ENCODE measurements at regions not wholly inside any gene's neighbourhood (a gene's known extent, or its start where the extent isn't known, plus 50 kb on each side); places are given as distances from the start of the nearest gene placed in this dataset.

DNA sequence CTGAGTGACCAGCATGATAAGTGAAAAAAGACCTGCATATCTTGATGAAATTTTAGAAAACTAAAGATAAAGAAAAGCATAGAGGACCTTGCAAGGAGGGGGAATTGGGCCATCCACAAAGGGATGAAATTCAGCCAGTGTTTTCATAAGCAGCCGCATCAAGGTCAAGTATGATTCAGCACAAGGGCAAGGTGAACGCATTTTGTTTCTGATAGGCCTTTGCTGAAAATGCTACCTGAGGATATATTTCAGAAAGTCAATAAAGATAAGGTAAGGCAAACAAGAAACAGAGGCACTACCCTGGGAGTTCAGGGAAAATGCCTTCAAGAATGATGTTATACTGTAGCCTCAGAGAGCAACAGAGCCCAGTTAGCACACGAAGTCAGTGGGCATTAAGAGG lies 55.0 kb upstream of the SHH start:
- DNase-seq (ENCODE audit: low read depth) = no peak
- H3K4me3 ChIP-seq (ENCODE audit: low read depth, low read length) = no peak overlapping the region
- TF ChIP-seq, protein P1, sequence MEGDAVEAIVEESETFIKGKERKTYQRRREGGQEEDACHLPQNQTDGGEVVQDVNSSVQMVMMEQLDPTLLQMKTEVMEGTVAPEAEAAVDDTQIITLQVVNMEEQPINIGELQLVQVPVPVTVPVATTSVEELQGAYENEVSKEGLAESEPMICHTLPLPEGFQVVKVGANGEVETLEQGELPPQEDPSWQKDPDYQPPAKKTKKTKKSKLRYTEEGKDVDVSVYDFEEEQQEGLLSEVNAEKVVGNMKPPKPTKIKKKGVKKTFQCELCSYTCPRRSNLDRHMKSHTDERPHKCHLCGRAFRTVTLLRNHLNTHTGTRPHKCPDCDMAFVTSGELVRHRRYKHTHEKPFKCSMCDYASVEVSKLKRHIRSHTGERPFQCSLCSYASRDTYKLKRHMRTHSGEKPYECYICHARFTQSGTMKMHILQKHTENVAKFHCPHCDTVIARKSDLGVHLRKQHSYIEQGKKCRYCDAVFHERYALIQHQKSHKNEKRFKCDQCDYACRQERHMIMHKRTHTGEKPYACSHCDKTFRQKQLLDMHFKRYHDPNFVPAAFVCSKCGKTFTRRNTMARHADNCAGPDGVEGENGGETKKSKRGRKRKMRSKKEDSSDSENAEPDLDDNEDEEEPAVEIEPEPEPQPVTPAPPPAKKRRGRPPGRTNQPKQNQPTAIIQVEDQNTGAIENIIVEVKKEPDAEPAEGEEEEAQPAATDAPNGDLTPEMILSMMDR (IDR thresholded peaks at IDR 0.05; ENCODE audit: low read depth, low read length, missing control alignments) = no peak
- in situ Hi-C loops (cut with HindIII; ENCODE audit: low sequenced_read_pairs) = no loop called here

DNA sequence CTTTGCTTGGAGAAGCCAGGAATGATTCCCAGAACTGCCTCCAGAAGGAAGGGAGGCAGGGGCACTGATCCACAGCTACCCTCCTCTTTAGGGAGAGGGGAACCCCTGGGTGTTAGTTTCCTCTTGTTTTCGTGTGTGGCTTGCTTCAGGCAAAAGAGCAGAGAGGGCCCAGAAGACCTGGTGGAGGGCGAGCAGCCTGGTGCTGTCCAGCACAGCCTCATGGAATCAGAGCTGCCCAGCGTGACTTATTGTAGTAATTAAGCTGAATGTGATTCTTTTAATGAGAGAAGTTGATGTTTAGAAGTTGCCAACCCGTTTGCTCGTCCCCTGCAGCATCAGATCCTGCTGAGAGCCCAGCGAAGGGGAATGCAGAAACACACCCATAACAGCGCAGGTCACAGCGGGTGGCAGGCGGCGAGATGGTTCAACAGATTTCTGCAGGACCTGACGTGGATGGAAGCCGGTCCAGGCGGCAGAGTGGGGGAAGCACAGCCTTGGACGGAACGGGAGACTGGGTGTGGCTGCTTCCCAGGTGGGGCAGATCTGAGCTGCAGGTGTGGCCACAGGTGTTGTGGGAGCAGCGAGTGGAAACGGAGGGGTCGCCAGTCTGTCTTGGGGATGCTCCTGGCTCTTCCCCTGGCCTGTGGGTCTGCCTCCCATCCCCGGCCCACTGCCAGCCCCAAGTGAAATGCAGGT lies 53.7 kb upstream of the SHH start:
- TF ChIP-seq, protein P1 (IDR thresholded peaks at IDR 0.05; ENCODE audit: low read depth, low read length, missing control alignments) = no peak
- in situ Hi-C loops (cut with HindIII; ENCODE audit: low sequenced_read_pairs) = no loop called here
- no peak for DNase-seq (ENCODE audit: low read depth)
- H3K4me3 ChIP-seq (ENCODE audit: low read depth, low read length) = no peak overlapping the region

DNA sequence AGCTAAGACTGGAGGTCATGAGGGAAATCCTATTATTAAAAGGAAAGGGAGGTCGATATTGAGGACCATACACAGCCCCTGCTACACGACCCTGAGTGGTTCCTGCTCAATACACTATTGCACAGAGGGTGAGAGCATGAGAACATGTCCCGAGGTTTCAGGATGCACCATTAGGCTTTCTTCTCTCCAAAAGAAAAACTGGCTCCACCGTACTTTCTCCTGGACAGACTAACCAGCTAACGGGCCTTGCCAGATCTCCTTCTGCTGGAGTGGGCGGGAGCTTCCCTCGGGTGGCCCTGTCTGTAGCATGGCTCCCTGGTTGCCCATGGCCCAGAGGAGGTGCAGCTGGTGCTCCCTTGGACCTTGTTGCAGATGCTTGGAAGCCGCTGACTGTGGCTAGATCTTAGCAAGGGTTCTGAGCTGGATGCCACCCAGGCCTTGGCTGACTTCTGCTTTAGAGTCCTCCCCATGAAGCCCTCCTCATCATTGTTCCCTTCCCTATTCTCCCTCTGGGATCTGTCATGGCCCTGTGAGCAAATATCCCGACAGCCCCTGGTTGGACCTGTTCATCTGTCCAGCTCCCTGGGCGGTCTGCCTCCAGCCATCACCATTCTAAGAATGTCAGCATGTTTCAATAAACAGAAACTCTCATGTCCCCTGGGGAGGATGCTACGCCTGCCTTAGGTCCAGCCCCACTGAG lies 52.9 kb upstream of the SHH start:
- no peak overlapping the region for H3K4me3 ChIP-seq (ENCODE audit: low read depth, low read length)
- in situ Hi-C loops (cut with HindIII; ENCODE audit: low sequenced_read_pairs) = no loop called here
- no peak for DNase-seq (ENCODE audit: low read depth)
- TF ChIP-seq, protein P1 (IDR thresholded peaks at IDR 0.05; ENCODE audit: low read depth, low read length, missing control alignments) = no peak

- TF ChIP-seq, protein P1 (IDR thresholded peaks at IDR 0.05; ENCODE audit: low read depth, low read length, missing control alignments) = no peak
- in situ Hi-C loops (cut with HindIII; ENCODE audit: low sequenced_read_pairs) = no loop called here
- no peak for DNase-seq (ENCODE audit: low read depth)
- H3K4me3 ChIP-seq (ENCODE audit: low read depth, low read length) = no peak overlapping the region
Measured at GRCh38 chr7:155864271-155864985, 52.2 kb upstream of the SHH start.

DNA sequence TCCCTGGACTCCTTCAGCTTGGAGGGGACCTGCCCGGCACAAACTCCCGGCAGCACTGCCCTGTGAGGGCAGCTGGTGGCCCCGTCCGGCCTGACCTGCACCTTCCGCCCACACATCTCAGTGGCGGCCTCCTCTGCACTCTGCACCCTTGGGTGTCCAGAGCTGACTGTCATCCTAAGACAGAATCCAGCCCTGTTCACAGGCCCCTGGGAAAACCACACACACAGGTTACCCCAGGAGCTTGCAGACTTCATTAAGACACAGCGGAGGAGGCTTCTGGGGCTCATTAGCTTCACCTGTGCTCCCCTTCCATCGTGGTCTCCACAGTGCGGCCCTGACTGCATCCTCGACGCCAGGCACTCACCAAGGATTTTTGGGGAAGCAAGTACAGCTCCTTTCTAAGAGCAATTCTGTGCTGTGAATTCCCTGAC lies 51.5 kb upstream of the SHH start:
- in situ Hi-C loops (cut with HindIII; ENCODE audit: low sequenced_read_pairs) = no loop called here
- DNase-seq (ENCODE audit: low read depth) = no peak
- TF ChIP-seq, protein P1 (IDR thresholded peaks at IDR 0.05; ENCODE audit: low read depth, low read length, missing control alignments) = no peak
- no peak overlapping the region for H3K4me3 ChIP-seq (ENCODE audit: low read depth, low read length)

DNA sequence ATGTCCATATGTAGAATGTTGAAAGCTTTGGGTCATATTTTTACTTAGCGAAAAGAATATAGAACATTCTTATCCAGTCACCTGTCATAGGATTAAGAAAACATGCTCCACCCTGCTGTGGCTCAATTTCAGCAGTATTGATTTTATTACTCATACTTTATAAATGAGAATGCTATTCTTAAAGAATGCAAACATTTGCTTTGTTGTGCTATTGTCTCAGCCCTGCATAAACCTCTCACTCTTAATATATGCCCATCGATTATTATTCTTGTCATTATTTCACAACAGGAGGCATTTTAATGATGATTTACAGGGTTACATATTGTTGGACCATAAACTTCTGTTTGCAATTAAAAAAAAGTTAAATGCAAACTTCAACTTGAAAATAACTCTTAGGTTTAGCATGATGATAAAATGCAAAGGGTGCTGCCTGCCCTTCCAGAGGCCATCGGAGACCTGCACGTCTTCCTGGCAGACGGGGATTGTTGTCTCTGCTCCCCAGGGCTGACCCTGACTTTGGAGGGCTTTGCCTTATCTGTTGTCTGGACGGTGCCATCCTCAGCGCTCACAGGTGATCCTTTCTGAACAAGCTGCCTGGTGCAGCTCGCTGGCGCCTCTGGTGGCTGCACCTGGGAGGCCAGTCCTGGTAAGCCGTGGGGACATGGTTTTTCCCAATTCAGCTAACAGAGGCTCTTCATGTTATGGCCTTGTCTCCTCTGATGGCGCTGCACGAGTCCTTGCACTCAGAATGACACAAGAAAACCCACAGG lies 50.0 kb upstream of the SHH start:
- in situ Hi-C loops (cut with HindIII; ENCODE audit: low sequenced_read_pairs) = no loop called here
- no peak overlapping the region for H3K4me3 ChIP-seq (ENCODE audit: low read depth, low read length)
- no peak for DNase-seq (ENCODE audit: low read depth)
- TF ChIP-seq, protein P1 (IDR thresholded peaks at IDR 0.05; ENCODE audit: low read depth, low read length, missing control alignments) = peak; percentile 26

Measured in astrocyte of the cerebellum (primary cell).